GM04504 (cell line): ENCODE measurements at regions not wholly inside any gene's neighbourhood (a gene's known extent, or its start where the extent isn't known, plus 50 kb on each side); places are given as distances from the start of the nearest gene placed in this dataset.
A peak's percentile ranks its signal among the peaks of the same experiment; 100 is the strongest.

ENCODE experiments used
- DNase-seq: peaks from one replicate; pipeline ENCODE4 v3.0.0-alpha.2; 2012; ENCODE audit warnings: low read depth

GRCh38 chr1:104699433-104699832 is 949.7 kb downstream of the AMY1C start:
- DNase-seq, result no peak

- no peak for DNase-seq
Observed at GRCh38 chr1:104702731-104703130, 953.0 kb downstream of the AMY1C start.

GRCh38 chr1:104706631-104707147 is 957.0 kb downstream of the AMY1C start:
- DNase-seq, result peak; percentile 3

GRCh38 chr1:104718752-104719151 is 969.1 kb downstream of the AMY1C start:
- no peak for DNase-seq

GRCh38 chr1:104720741-104721140 is 971.0 kb downstream of the AMY1C start:
- no peak for DNase-seq

GRCh38 chr1:104726917-104727316 is 977.2 kb downstream of the AMY1C start:
- no peak for DNase-seq

GRCh38 chr1:104733866-104734265 is 984.2 kb downstream of the AMY1C start:
- DNase-seq, result no peak

GRCh38 chr1:104745875-104746274 is 996.2 kb downstream of the AMY1C start:
- no peak for DNase-seq

- DNase-seq, result no peak
Observed at GRCh38 chr1:104746994-104747393, 997.3 kb downstream of the AMY1C start.

GRCh38 chr1:104760017-104760416 is 1010.3 kb downstream of the AMY1C start:
- no peak for DNase-seq

GRCh38 chr1:104761961-104762570 is 1012.4 kb downstream of the AMY1C start:
- no peak for DNase-seq

- no peak for DNase-seq
Observed at GRCh38 chr1:104765085-104765484, 1015.4 kb downstream of the AMY1C start.

- DNase-seq, result no peak
Observed at GRCh38 chr1:104768466-104768865, 1018.8 kb downstream of the AMY1C start.

- DNase-seq, result peak; percentile 0
Observed at GRCh38 chr1:104780470-104781078, 1030.9 kb downstream of the AMY1C start.

- no peak for DNase-seq
Observed at GRCh38 chr1:104785575-104786187, 1036.0 kb downstream of the AMY1C start.

GRCh38 chr1:104787866-104788510 is 1038.3 kb downstream of the AMY1C start:
- DNase-seq, result no peak

GRCh38 chr1:104791030-104791429 is 1041.3 kb downstream of the AMY1C start:
- no peak for DNase-seq

- DNase-seq, result no peak
Observed at GRCh38 chr1:104794035-104794434, 1044.3 kb downstream of the AMY1C start.

- no peak for DNase-seq
Observed at GRCh38 chr1:104795931-104796330, 1046.2 kb downstream of the AMY1C start.

GRCh38 chr1:104797982-104798381 is 1048.3 kb downstream of the AMY1C start:
- no peak for DNase-seq

- DNase-seq, result no peak
Observed at GRCh38 chr1:104801344-104801743, 1051.6 kb downstream of the AMY1C start.

- no peak for DNase-seq
Observed at GRCh38 chr1:104804147-104804546, 1054.4 kb downstream of the AMY1C start.

GRCh38 chr1:104807590-104807989 is 1057.9 kb downstream of the AMY1C start:
- DNase-seq, result no peak
